ENCODE measurements at regions not wholly inside any gene's neighbourhood (a gene's known extent, or its start where the extent isn't known, plus 50 kb on each side); places are given as distances from the start of the nearest gene placed in this dataset.
"Not testable (repeated sequence)": the region's sequence is repeated elsewhere in the genome, so short reads cannot be mapped to it uniquely, and the experiment has no call there.

DNA sequence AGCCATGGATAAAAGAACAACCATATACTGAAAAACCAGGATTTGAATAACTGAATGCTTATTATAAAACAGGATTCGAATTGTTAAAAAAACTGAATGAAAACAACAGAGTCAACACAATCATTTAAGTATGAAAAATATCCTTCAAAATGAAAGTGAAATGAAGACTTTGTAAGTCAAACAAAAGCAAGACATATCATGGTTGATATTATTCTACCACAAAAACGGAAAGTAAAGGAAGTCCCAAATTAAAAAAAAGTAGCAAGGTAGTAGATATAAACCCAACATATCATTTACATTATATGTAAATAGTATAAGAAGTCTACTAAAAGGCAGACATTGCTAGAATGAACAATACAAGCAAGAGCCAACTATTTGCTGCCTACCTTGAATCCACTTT is 63.1 kb upstream of the POTEC start:
- not testable (repeated sequence) for H3K4me3 ChIP-seq; H3K4me1 ChIP-seq; H3K36me3 ChIP-seq; H3K27ac ChIP-seq; H3K27me3 ChIP-seq; DNase-seq; ATAC-seq (ENCODE audit: low FRiP score in 2 of 2); H3K9me3 ChIP-seq
- 56 to 58% methylated on average over 2 of the region's 2 CpGs for WGBS, 2 donors

DNA sequence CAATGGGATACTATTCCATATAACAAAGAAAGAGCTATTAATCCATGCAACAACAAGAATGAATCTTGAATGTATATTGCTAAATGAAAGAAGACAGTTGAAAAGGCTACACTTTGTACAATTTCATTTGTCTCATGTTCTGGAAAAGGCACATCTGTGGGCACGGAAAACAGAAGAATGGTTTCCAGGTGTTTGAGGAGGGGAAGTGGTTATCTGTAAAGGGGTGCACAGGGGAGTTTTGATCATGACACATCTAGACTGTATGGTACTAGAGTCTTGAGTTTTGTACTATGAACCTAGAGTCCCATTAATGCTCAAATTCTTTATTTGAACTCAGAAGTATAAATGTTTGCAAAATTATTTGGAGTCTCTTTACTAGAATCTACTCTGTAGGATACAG is 64.0 kb upstream of the POTEC start:
- WGBS, 2 donors, result 0% methylated on average over 1 of the region's 1 CpG
- DNase-seq; ATAC-seq (ENCODE audit: low FRiP score in 2 of 2): not testable (repeated sequence)

DNA sequence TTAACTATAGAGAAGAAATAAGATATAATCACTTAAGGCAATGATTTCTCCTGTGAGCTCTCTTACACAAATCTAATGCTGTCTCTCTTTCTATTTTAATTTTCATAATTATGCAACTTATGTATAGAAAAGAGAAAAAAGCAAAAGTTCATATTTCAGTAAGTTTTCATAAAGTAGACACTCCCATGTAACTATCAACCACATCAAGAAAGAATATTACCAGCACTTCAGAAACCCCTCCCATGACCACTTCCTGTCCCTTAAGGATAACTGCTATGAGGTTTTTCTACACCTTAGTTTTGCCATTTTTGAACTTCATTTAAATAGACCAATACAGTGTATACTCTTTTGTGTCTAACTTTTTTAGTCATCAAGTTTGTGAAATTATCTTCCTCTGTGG is 69.0 kb upstream of the POTEC start:
- H3K36me3 ChIP-seq; H3K9me3 ChIP-seq; H3K4me3 ChIP-seq; ATAC-seq (ENCODE audit: low FRiP score in 2 of 2); H3K4me1 ChIP-seq; H3K27me3 ChIP-seq; DNase-seq; H3K27ac ChIP-seq: not testable (repeated sequence)

More for the DNA sequence above, 64.0 kb upstream of the POTEC start:
- H3K9me3 ChIP-seq, H3K27me3 ChIP-seq, H3K4me1 ChIP-seq, H3K36me3 ChIP-seq, H3K27ac ChIP-seq, H3K4me3 ChIP-seq: not testable (repeated sequence)

DNA sequence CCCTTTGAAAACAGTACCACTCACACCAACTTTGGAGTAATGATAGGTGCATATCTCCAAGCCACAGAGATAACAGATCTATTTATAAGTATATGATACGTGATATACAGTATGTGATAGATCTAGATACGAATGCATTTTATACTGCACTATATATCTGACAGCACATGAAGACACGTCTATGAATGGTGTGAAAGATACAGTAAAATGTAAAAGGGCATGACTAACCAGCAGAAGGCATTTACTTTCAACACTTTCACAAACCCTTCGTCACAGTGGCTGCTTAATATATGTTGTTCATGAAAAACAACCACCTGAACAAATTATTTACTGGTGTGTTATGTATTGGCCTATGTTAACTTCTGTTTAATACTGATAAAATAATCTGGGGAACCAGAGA is 71.1 kb upstream of the POTEC start:
- ATAC-seq (ENCODE audit: low FRiP score in 2 of 2); H3K9me3 ChIP-seq; DNase-seq; H3K27me3 ChIP-seq; H3K4me3 ChIP-seq; H3K27ac ChIP-seq; H3K36me3 ChIP-seq; H3K4me1 ChIP-seq: not testable (repeated sequence)
- WGBS, 2 donors, result 76 to 80% methylated on average over 3 of the region's 4 CpGs

DNA sequence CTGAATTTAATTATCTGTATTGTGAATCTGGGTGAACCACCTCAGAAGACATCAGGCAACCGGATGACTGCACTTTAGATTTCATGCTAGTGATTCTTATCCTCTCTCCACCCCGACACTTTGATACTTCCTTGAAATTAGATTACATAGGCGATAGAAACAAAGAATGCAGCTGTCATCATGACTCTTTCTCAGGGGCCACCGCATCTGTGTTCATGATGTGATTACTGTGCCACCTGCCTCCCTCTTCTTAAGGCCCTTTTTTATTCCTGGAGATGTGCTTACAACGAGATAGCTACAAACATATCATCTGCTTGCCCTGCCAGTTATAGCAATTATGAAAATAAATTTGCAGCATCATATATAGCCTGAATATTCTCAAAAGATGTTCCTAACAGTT is 83.9 kb upstream of the POTEC start:
- H3K4me1 ChIP-seq; DNase-seq; H3K27me3 ChIP-seq; ATAC-seq (ENCODE audit: low FRiP score in 2 of 2); H3K9me3 ChIP-seq; H3K27ac ChIP-seq; H3K4me3 ChIP-seq; H3K36me3 ChIP-seq: not testable (repeated sequence)
- 57 to 66% methylated on average over 4 to 5 of the region's 5 CpGs for WGBS, 2 donors

DNA sequence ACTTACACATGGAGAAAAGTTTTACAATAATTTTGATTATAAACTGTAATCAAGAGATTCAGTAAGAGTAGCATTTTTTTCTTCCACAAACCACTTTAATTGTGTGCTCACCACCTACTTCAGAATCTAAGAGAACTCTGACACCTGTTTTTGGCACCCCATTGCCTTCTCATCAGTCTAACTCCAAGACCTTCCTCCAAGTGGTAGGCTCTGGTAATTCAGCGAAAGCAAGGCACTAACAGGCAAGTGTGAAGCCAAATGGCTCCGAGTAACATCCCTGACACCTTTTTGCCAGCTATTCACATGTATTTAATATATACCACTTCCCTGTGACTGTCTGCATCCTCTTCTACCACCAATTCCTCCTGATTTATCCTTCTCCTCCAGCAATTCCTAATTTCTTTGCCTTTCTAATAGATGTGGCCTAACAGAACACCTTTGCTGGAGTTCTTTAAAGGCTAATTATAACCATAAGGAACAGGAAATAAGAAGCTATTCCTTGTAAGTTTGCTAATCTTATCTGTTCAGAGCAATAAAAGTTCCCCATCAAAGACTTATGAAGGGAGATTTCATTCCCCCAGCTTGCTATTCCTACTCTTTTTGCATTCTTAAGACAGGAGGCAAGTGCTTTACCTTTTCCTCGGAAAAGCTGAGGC is 85.1 kb upstream of the POTEC start:
- DNase-seq; H3K9me3 ChIP-seq; H3K27me3 ChIP-seq; H3K36me3 ChIP-seq; ATAC-seq (ENCODE audit: low FRiP score in 2 of 2); H3K27ac ChIP-seq; H3K4me3 ChIP-seq; H3K4me1 ChIP-seq: not testable (repeated sequence)
- 31 to 35% methylated on average over 3 of the region's 3 CpGs for WGBS, 2 donors

DNA sequence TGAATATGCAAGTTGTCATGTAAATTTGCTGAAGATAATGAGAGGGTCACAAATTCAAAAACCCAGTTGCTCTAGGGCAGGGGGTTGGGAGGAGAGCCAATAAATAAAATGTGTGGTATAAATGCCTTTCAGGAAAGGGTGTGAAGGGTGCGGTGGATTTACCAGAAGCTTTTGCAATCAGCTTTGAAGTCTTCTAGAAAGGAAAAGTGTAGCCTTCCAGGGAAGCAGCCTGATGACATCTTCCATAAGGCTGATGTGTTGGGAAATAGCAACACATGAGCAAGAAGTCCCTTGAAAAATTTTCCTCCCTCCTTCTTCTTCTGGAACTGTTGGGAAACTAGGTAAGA is 85.6 kb upstream of the POTEC start:
- not testable (repeated sequence) for H3K4me3 ChIP-seq; H3K27ac ChIP-seq; H3K4me1 ChIP-seq; DNase-seq; ATAC-seq (ENCODE audit: low FRiP score in 2 of 2); H3K27me3 ChIP-seq; H3K36me3 ChIP-seq; H3K9me3 ChIP-seq
- WGBS, 2 donors, result 50 to 75% methylated on average over 1 of the region's 1 CpG

DNA sequence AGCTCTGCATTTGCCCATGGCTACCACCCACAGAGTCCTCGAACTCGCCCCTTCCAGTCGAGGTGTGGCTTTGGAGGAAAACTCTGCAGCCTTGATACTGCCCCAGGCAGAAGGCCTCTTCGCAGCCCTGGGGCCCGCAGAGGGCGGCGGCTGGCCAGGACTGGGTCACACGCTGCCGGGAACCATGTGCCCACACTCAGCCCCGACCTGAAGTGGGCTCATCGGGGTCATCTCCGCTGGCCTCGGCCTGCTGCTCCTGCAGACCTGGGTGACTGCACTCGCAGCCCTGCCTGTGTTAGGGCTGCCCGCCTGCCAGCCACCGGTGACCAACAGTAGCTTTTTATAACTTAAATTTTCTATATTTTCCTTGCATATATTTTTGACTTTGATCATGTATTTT is 89.6 kb upstream of the POTEC start:
- ATAC-seq (ENCODE audit: low FRiP score in 2 of 2), result peak in 1 of 2 donors; percentile 23
- H3K36me3 ChIP-seq, H3K9me3 ChIP-seq, H3K27ac ChIP-seq, H3K4me3 ChIP-seq, H3K27me3 ChIP-seq, H3K4me1 ChIP-seq: not testable (repeated sequence)
- 84 to 90% methylated on average over 7 of the region's 16 CpGs for WGBS, 2 donors
- DNase-seq, result peak in 1 of 2 donors; percentile 68

DNA sequence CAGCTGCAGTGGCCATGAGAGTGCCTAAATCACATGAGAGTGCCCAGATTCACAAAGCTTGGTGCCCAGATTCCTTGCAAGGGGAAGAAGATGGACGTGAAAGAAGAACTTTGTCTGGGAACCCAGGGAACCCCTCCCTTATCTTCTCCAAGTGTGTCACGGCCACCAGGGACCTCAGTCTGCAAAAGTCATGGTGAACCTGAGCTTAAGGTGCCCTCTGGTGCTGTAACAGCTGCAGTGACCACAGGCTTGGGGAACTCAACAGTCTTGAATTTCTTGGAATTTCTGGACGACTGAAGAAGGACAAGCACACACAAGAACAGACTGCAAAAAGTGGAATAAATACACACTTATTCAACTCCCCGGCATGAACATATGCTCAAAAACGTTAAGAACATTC is 94.6 kb upstream of the POTEC start:
- H3K27ac ChIP-seq; DNase-seq; ATAC-seq (ENCODE audit: low FRiP score in 2 of 2); H3K4me3 ChIP-seq; H3K36me3 ChIP-seq; H3K27me3 ChIP-seq; H3K9me3 ChIP-seq; H3K4me1 ChIP-seq: not testable (repeated sequence)
- WGBS, 2 donors, result 61 to 72% methylated on average over 3 to 5 of the region's 5 CpGs

DNA sequence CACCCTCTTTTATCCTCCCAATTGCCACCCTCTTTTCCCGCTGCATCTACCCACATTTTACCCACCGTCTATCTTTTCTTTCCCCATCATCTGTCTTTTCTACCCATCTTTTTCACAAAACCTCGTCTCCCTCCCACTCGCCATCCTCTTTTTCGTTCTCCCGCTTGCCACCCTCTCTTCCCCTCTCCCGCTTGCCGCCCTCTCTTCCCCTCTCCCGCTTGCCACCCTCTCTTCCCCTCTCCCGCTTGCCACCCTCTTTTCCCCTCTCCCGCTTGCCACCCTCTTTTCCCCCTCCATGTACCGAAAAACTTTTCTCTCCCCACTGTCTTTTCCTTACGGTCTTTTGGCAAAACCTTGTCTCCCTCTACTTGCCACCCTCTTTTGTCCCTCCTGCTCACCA is 97.7 kb upstream of the POTEC start:
- H3K4me3 ChIP-seq, H3K4me1 ChIP-seq, H3K27me3 ChIP-seq, DNase-seq, H3K27ac ChIP-seq, H3K36me3 ChIP-seq, H3K9me3 ChIP-seq: not testable (repeated sequence)
- ATAC-seq (ENCODE audit: low FRiP score in 2 of 2), result peak in 1 of 2 donors; percentile 67
- WGBS, 2 donors, result 85 to 89% methylated on average over 11 to 13 of the region's 13 CpGs

DNA sequence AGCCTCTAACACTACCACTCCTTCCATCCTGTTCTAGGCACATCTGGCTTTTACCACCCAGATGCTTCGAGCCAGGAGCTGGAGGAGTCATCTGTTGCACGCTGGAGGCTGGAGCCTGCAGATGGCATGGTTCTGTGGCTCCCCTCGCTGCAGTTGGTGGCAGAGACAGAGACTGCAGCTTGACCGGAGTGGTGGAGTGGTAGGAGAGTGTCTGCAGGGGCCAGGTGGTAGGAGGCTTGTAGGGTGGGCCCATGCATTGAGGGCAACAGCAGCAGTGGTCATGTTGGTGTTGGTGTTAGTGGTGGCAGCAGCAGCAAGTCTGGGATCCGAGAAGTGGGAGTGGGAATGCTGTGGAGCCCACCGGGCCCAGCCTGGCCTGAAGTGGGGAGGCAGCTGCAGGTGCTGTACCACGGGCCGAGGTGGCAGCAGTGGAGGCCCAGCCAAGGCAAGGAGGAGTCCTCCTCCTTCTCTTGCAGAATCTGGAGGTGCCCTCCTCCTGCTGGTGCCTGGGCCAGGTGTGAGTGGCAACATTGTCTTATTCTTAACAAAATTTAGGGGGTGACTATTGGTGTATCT is 100.4 kb upstream of the POTEC start:
- not testable (repeated sequence) for H3K4me3 ChIP-seq, H3K27ac ChIP-seq, H3K36me3 ChIP-seq, H3K9me3 ChIP-seq, H3K27me3 ChIP-seq, H3K4me1 ChIP-seq
- WGBS, 2 donors, result 80 to 85% methylated on average over 8 of the region's 8 CpGs
- DNase-seq, result peak in 1 of 2 donors; percentile 54
- peak in 1 of 2 donors; percentile 55 for ATAC-seq (ENCODE audit: low FRiP score in 2 of 2)

DNA sequence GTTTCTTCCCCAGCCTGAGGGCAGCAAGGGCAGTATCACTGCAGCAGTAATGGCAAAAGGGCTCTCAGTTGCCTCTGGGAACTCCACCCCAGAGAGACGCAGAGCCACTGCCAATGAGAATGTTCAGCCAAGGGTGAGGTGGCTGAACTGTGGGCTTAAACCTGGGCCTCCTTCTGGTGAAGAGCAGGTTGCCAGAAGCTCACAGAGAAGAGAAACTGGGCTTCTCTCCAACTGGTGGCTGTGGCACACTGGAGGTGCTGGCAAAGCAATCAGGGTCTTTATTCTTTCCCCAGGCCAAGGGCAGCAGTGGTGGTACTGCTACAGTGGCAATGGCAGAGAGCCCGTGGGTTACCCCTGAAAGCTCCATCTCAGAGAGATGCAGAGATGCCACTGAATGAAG is 54.9 kb upstream of the ANKRD30B start:
- WGBS, 2 donors, result 67 to 85% methylated on average over 2 of the region's 2 CpGs
- not testable (repeated sequence) for H3K27me3 ChIP-seq; H3K36me3 ChIP-seq; ATAC-seq (ENCODE audit: low FRiP score in 2 of 2); H3K4me1 ChIP-seq; H3K27ac ChIP-seq; H3K4me3 ChIP-seq; DNase-seq; H3K9me3 ChIP-seq

DNA sequence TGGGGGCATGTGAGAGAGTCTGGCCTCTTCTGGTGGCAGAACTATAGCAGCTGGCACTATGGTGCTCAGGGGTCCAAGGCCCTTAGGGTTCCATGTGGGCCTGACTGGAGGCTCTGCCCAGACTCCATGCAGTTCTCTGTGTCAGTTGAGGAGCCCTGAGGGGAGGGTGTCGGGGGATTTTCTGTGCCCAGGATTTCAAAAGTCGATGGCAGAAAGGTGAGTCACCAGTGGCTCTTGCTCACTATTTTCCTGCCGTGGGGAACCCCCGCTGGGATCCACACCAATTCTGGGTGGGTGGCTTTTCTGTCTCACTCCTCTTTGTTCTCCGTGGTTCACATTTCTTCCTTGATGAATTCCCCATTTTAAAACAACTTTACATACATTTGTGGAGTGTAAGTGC is 54.1 kb upstream of the ANKRD30B start:
- H3K4me3 ChIP-seq; H3K9me3 ChIP-seq; H3K27me3 ChIP-seq; ATAC-seq (ENCODE audit: low FRiP score in 2 of 2); H3K4me1 ChIP-seq; DNase-seq; H3K36me3 ChIP-seq; H3K27ac ChIP-seq: not testable (repeated sequence)
- 72 to 82% methylated on average over 4 to 5 of the region's 5 CpGs for WGBS, 2 donors

DNA sequence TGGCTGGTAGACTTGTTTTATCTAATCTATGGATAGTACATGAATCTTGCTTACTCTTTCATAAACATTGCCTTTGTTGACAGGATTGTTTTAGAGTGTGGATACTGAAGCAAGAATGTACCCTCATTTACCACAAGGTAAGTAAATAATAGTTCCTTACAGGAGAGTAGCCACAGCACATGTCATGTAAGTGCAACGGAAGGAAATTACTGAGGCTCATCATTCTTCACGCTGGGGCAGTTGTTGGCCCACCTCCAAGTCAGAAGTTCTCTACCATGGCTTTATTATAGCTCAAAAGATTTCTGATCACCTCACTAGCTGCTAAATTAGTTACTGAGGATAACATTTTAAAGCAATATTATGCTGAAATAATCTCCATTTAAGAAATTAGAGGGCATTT is 50.0 kb upstream of the ANKRD30B start:
- H3K27me3 ChIP-seq; ATAC-seq (ENCODE audit: low FRiP score in 2 of 2); H3K4me1 ChIP-seq; H3K36me3 ChIP-seq; H3K4me3 ChIP-seq; DNase-seq; H3K27ac ChIP-seq; H3K9me3 ChIP-seq: not testable (repeated sequence)
- 54 to 85% methylated on average over 2 of the region's 2 CpGs for WGBS, 2 donors

All from upper lobe of left lung (tissue), 6 donors.